Right renal pelvis (tissue), 4 donors: ENCODE measurements at regions not wholly inside any gene's neighbourhood (a gene's known extent, or its start where the extent isn't known, plus 50 kb on each side); places are given as distances from the start of the nearest gene placed in this dataset.
"Not testable (repeated sequence)": the region's sequence is repeated elsewhere in the genome, so short reads cannot be mapped to it uniquely, and the experiment has no call there.

Experiments
- DNase-seq, 4 donors: peaks; one replicate each; pipeline ENCODE4 v3.0.0-alpha.2; 2013; ENCODE audit warnings: low read depth in 4 of 4, low spot score in 3 of 4, missing footprints in 1 of 4

GRCh38 chr4:3952443-3953139 is 186.4 kb downstream of the ADRA2C start:
- DNase-seq, result not testable (repeated sequence)

GRCh38 chr4:3953140-3953489 is 186.9 kb downstream of the ADRA2C start:
- DNase-seq, result not testable (repeated sequence)

- peak in 1 of 4 donors; percentile 10 for DNase-seq
These were observed 188.5 kb downstream of the ADRA2C start for GRCh38 chr4:3954540-3955320.

GRCh38 chr4:3955321-3956164 is 189.4 kb downstream of the ADRA2C start:
- DNase-seq, result peak; percentile 90 to 93 (median 92)

- DNase-seq, result not testable (repeated sequence)
These were observed 190.1 kb downstream of the ADRA2C start for GRCh38 chr4:3956165-3956867.

- DNase-seq, result not testable (repeated sequence)
These were observed 195.0 kb downstream of the ADRA2C start for GRCh38 chr4:3961091-3961672.

- not testable (repeated sequence) for DNase-seq
These were observed 198.5 kb downstream of the ADRA2C start for GRCh38 chr4:3964572-3965278.

- DNase-seq, result not testable (repeated sequence)
These were observed 201.0 kb downstream of the ADRA2C start for GRCh38 chr4:3967204-3967603.

- DNase-seq, result not testable (repeated sequence)
These were observed 206.4 kb downstream of the ADRA2C start for GRCh38 chr4:3972626-3973025.

GRCh38 chr4:3973581-3974200 is 207.5 kb downstream of the ADRA2C start:
- not testable (repeated sequence) for DNase-seq

- not testable (repeated sequence) for DNase-seq
These were observed 217.4 kb downstream of the ADRA2C start for GRCh38 chr4:3983518-3984125.

- not testable (repeated sequence) for DNase-seq
These were observed 218.6 kb downstream of the ADRA2C start for GRCh38 chr4:3984796-3985195.

GRCh38 chr4:3986412-3986811 is 220.2 kb downstream of the ADRA2C start:
- DNase-seq, result not testable (repeated sequence)

- not testable (repeated sequence) for DNase-seq
These were observed 229.3 kb downstream of the OTOP1 start for GRCh38 chr4:3997386-3997785.

GRCh38 chr4:4004036-4004435 is 222.7 kb downstream of the OTOP1 start:
- DNase-seq, result not testable (repeated sequence)

GRCh38 chr4:4004702-4005101 is 222.0 kb downstream of the OTOP1 start:
- DNase-seq, result not testable (repeated sequence)

- not testable (repeated sequence) for DNase-seq
These were observed 220.4 kb downstream of the OTOP1 start for GRCh38 chr4:4006356-4006755.

- DNase-seq, result not testable (repeated sequence)
These were observed 207.7 kb downstream of the OTOP1 start for GRCh38 chr4:4019071-4019470.
